ENCODE measurements at regions not wholly inside any gene's neighbourhood (a gene's known extent, or its start where the extent isn't known, plus 50 kb on each side); places are given as distances from the start of the nearest gene placed in this dataset.

GRCh38 chr17:51445946-51446345, 185.6 kb downstream of the UTP18 start:
- TF ChIP-seq CTCF (IDR thresholded peaks at IDR 0.05) (no peak), POLR2A (IDR thresholded peaks at IDR 0.05) (no peak)

Data from adrenal gland (tissue), 5 donors.